GM19099 (cell line): ENCODE measurements at regions not wholly inside any gene's neighbourhood (a gene's known extent, or its start where the extent isn't known, plus 50 kb on each side); places are given as distances from the start of the nearest gene placed in this dataset.

Source experiments
- POLR2A ChIP-seq: IDR thresholded peaks from 3 replicates; pipeline ENCODE4 v1.6.1; 2011; ENCODE audit warnings: low read depth; ENCODE audit not compliant: insufficient read length; ENCODE audit errors: extremely low read depth

DNA sequence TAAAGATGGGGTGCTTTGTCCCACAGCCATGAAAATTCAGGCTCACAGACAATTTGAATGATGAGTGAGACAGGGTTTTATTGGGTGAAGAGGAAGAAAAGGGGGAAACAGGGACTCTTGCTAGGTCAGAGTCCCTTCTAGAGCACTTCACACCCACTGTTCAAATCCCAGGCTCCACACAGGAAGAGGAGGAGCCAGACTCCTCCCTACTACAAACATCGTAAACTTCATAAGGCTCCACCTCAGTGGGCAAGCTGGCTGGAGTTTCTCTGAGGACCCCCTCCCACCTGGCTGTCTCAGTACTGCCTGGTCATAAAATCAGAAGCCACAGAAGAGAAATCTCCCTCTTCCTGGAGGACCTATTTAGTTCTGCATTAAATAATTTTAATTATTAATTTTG lies 80.3 kb upstream of the KCNMB2 start:
- no peak for TF ChIP-seq POLR2A

- no peak for TF ChIP-seq POLR2A
Observed at GRCh38 chr3:178456621-178457285, 79.5 kb upstream of the KCNMB2 start.

DNA sequence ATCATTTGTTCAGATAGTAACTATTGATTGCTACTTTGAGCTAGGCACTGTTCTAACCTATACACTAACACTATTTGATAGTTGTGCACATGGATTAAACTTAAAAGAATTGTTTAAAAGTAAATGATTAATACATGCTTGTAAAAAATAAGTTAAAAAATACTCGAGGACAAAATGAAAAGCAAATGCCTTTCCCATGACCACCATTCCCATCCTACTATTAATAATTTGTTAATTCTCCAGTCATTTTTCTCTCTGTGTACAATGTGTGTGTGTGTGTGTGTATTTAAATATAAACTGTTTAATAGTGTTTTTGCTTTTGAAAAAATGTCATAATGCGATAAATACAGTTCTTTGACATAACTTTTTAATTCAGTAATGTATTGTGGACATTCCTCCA lies 78.7 kb upstream of the KCNMB2 start:
- TF ChIP-seq POLR2A: no peak

DNA sequence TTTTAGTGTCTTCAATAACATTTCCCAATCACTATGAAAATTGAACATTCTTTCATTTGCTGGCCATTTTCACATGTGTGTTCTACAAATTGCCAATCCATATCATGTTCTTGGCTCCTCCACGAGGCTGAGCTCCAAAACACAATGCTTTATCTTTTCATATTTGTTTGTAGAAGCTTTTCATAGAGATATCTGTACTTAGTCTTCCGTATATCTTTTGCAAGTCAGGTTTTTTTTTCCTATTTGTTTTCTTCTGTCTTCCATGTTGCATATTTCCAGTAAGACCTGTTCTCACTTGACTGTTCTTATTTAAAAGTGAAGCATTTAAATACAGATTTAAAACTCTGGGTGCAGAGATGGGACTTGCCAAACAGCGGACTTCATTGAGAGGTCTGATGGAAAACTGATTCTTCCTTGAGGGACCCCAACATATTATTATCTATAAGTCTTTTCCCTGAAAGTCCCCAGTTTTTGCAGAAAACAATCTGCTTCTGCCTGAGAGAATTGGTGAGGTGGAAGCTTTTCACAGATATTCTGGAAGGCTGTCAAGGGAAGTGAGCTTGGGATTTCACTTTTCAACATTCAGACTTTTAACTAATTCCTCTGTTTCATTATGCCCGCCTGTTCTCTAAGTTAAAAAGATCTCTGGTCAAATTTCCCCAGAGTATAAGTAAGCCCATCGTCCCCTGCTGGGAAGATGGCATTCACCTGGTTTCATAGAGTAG lies 77.8 kb upstream of the KCNMB2 start:
- no peak for TF ChIP-seq POLR2A

GRCh38 chr3:178459038-178459410 lies 77.2 kb upstream of the KCNMB2 start:
- no peak for TF ChIP-seq POLR2A

GRCh38 chr3:178465260-178466180 lies 70.7 kb upstream of the KCNMB2 start:
- no peak for TF ChIP-seq POLR2A

GRCh38 chr3:178472941-178473340 lies 63.3 kb upstream of the KCNMB2 start:
- TF ChIP-seq POLR2A: no peak

DNA sequence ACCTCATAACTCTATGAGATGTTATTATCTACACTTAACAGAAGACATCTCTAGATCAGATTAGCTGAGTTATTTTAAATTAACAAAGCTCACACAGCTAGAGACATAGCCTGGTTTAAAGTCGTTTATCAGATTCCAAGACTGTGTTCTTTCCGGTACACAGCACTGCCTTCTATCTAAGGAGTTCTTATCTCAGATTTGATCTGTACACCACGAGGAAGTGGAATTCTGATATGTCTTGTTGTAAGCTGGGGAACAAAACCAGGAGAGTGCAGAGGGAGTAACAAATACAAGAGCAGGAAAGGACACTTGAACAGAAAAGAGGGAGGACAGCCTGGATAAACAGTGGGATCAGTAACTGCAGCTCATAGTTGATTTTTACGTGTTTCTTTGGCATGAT lies 61.7 kb upstream of the KCNMB2 start:
- TF ChIP-seq POLR2A: no peak

- no peak for TF ChIP-seq POLR2A
Observed at GRCh38 chr3:178475062-178475461, 61.2 kb upstream of the KCNMB2 start.

DNA sequence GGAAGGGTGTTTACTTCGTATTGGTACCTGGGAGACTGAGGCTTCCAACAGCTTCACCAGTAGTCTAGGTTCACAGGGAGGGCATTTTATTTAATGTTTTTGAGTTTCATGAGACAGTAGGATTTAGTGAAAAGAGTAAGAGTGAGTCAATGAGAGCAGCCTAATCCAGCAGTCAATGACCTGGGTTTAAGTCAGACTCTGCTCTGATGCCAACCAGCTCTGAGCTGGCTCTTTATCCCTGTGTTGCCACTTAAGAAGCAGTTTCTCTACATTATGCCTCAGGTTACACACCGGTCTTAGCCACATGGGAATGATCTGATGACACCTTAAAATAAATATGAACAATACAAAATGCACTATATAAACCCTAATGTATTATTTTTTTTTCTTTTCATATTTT lies 59.4 kb upstream of the KCNMB2 start:
- no peak for TF ChIP-seq POLR2A

DNA sequence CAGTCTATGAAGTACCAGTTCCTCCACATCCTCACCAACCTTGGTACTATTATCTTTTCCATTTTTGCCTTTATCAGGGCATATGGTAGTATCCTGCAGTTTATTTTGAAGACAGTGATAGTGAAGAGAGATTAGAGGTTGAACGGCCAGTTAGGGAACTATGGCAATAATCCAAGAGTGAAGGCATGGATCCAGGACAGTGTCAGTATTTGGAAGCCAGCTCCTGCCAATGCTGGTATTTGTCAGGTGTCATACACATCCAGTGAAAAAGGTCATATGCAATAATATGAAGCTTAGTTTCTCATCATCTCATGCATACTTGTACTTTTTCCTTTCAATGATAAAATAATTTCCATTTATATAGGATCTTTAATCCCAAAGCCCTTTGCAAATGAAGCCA lies 56.8 kb upstream of the KCNMB2 start:
- TF ChIP-seq POLR2A: no peak

- TF ChIP-seq POLR2A: no peak
Observed at GRCh38 chr3:178479860-178480259, 56.4 kb upstream of the KCNMB2 start.

DNA sequence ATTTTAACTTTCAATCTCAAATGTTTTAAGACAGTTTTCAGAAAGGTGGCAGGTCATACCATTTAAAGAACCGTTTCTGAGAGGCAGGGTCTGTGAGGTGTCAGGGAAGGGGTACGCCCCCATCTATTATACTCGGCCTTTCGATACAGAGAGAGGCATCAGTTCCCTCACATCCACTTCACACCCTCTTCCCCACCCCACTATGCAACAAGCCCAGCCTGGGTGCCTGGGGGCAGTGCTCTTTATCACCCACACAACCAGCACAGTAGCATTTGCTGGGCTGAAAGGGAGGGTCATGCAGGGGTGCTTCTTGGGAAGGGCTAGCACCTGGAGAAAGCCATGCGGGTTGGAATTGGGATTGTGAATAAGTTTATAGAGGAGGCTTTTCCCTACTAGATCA lies 56.0 kb upstream of the KCNMB2 start:
- no peak for TF ChIP-seq POLR2A

- no peak for TF ChIP-seq POLR2A
Observed at GRCh38 chr3:178480795-178481194, 55.4 kb upstream of the KCNMB2 start.

DNA sequence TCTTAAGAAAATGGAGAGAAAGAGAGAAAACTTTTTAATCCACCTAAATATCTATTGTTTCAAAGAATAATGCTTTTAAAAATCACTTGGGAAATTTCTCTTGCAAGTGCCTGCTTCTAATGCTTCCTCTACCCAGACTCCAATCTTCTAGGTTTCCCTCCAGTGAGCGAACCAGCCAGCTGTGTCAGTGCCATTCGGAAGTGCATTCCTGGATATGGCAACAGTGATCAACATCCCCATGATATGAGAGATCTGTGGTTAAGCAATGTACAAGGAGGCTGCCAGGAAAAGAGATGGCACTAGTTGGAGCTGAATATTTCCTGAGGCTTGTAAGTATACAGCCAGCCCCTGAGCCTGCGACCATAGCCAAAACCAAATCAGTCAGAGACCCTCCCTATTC lies 53.3 kb upstream of the KCNMB2 start:
- no peak for TF ChIP-seq POLR2A

- no peak for TF ChIP-seq POLR2A
Observed at GRCh38 chr3:178483704-178484103, 52.5 kb upstream of the KCNMB2 start.
